ENCODE measurements at regions not wholly inside any gene's neighbourhood (a gene's known extent, or its start where the extent isn't known, plus 50 kb on each side); places are given as distances from the start of the nearest gene placed in this dataset.

DNA sequence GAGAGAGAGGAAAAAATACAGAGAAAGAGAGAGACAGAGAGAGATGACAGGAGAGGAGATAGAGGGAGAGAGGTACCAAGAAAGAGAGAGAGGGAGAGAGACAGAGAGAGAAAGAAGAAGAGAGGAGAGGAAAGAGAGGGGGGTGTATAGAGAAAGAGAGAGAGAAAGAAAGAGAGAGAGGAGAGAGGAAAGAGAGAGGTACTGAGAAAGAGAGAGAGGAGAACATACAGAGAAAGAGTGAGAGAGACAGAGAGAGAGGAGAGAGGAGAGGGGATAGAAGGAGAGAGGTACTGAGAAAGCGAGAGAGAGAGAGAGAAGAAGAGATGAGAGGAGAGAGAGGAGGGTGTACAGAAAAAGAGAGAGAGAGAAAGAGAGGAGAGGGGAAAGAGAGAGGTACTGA lies 269.4 kb downstream of the CRLF2 start:
- TF ChIP-seq CTCF (conservative IDR thresholded peaks at IDR 0.05; ENCODE audit: low read length): no peak
- no peak for TF ChIP-seq EZH2phosphoT487 (IDR thresholded peaks at IDR 0.05; ENCODE audit: borderline replicate concordance)

Data from Loucy (cell line).